H9 (cell line): ENCODE measurements at regions not wholly inside any gene's neighbourhood (a gene's known extent, or its start where the extent isn't known, plus 50 kb on each side); places are given as distances from the start of the nearest gene placed in this dataset.

ENCODE experiments used
- DNase-seq: peaks from one replicate; pipeline ENCODE4 v3.0.0-alpha.2; 2017
- H2AFZ ChIP-seq: one replicate; pipeline ENCODE4 v1.6.1; 2013; ENCODE audit warnings: mild to moderate bottlenecking, low read length, control low read depth, moderate library complexity
- H2AK5ac ChIP-seq: 2 replicates; pipeline ENCODE4 v1.6.1; 2013; ENCODE audit warnings: low read length, control low read depth, mixed read lengths; ENCODE audit not compliant: insufficient read length
- H2BK120ac ChIP-seq: one replicate; pipeline ENCODE4 v1.6.1; 2013; ENCODE audit warnings: low read depth, mild to moderate bottlenecking, low read length, control low read depth, inconsistent platforms; ENCODE audit not compliant: poor library complexity, severe bottlenecking
- H2BK12ac ChIP-seq: 2 replicates; pipeline ENCODE4 v1.6.1; 2013; ENCODE audit warnings: low read length, control low read depth, mixed read lengths, low read depth; ENCODE audit not compliant: insufficient read length
- H2BK15ac ChIP-seq: 2 replicates; pipeline ENCODE4 v1.6.1; 2013; ENCODE audit warnings: low read depth, low read length, control low read depth
- H2BK20ac ChIP-seq: one replicate; pipeline ENCODE4 v1.6.1; 2013; ENCODE audit warnings: low read depth, mild to moderate bottlenecking, low read length, control low read depth, inconsistent platforms; ENCODE audit not compliant: poor library complexity, severe bottlenecking
- H2BK5ac ChIP-seq: 2 replicates; pipeline ENCODE4 v1.6.1; 2013; ENCODE audit warnings: low read length, control low read depth, mixed read lengths; ENCODE audit not compliant: insufficient read length
- H3K14ac ChIP-seq: 2 replicates; pipeline ENCODE4 v1.6.1; 2013; ENCODE audit warnings: low read length, control low read depth; ENCODE audit not compliant: insufficient read depth
- H3K18ac ChIP-seq: 2 replicates; pipeline ENCODE4 v1.6.1; 2013; ENCODE audit warnings: low read depth, mild to moderate bottlenecking, mixed read lengths, low read length, control low read depth; ENCODE audit not compliant: insufficient read length
- H3K23ac ChIP-seq: 2 replicates; pipeline ENCODE4 v1.6.1; 2013; ENCODE audit warnings: low read length, control low read depth, mixed read lengths, low read depth; ENCODE audit not compliant: insufficient read length
- H3K23me2 ChIP-seq: 2 replicates; pipeline ENCODE4 v1.6.1; 2013; ENCODE audit warnings: low read depth, mild to moderate bottlenecking, mixed read lengths, low read length, control low read depth; ENCODE audit not compliant: insufficient read length, poor library complexity, severe bottlenecking
- H3K27ac ChIP-seq: 2 replicates; pipeline ENCODE4 v1.5.1; 2013; ENCODE audit warnings: low read length, control low read depth, mixed read lengths, low read depth; ENCODE audit not compliant: insufficient read length
- H3K27me3 ChIP-seq: 2 replicates; pipeline ENCODE4 v1.6.1; 2013; ENCODE audit warnings: low read length, control low read depth, inconsistent platforms; ENCODE audit not compliant: insufficient read depth
- H3K4ac ChIP-seq: 2 replicates; pipeline ENCODE4 v1.6.1; 2013; ENCODE audit warnings: low read depth, mild to moderate bottlenecking, control low read depth, inconsistent platforms, low read length, moderate library complexity
- H3K4me1 ChIP-seq: 2 replicates; pipeline ENCODE4 v1.6.1; 2013; ENCODE audit warnings: low read length, control low read depth, inconsistent platforms; ENCODE audit not compliant: insufficient read depth
- H3K4me2 ChIP-seq: 2 replicates; pipeline ENCODE4 v1.6.1; 2013; ENCODE audit warnings: low read length, control low read depth, mixed read lengths; ENCODE audit not compliant: insufficient read length, insufficient read depth
- H3K56ac ChIP-seq: 2 replicates; pipeline ENCODE4 v1.6.1; 2013; ENCODE audit warnings: low read depth, mild to moderate bottlenecking, mixed read lengths, low read length, control low read depth; ENCODE audit not compliant: insufficient read length
- H3K79me1 ChIP-seq: 2 replicates; pipeline ENCODE4 v1.6.1; 2013; ENCODE audit warnings: low read depth, mild to moderate bottlenecking, moderate library complexity, low read length, control low read depth, inconsistent platforms; ENCODE audit not compliant: insufficient read depth, poor library complexity, severe bottlenecking
- H3K79me2 ChIP-seq: 2 replicates; pipeline ENCODE4 v1.6.1; 2013; ENCODE audit warnings: low read length, control low read depth, inconsistent platforms; ENCODE audit not compliant: insufficient read depth
- H3K9ac ChIP-seq: 2 replicates; pipeline ENCODE4 v1.6.1; 2013; ENCODE audit warnings: low read length, control low read depth, mixed read lengths; ENCODE audit not compliant: insufficient read length; ENCODE audit errors: extremely low read depth
- H3K9me3 ChIP-seq: one replicate; pipeline ENCODE4 v1.6.1; 2013; ENCODE audit warnings: low read depth, low read length, inconsistent platforms; ENCODE audit not compliant: control insufficient read depth
- H3T11ph ChIP-seq: one replicate; pipeline ENCODE4 v1.6.1; 2013; ENCODE audit warnings: mild to moderate bottlenecking, low read length, control low read depth, inconsistent platforms
- H4K20me1 ChIP-seq: one replicate; pipeline ENCODE4 v1.6.1; 2013; ENCODE audit not compliant: control insufficient read depth, insufficient read length, insufficient read depth
- H4K5ac ChIP-seq: 2 replicates; pipeline ENCODE4 v1.6.1; 2013; ENCODE audit warnings: low read depth, mild to moderate bottlenecking, mixed read lengths, low read length, control low read depth; ENCODE audit not compliant: insufficient read length
- H4K8ac ChIP-seq: replicated peaks from 2 replicates; pipeline ENCODE4 v1.6.1; 2013; ENCODE audit warnings: low read length, control low read depth, mixed read lengths, low read depth; ENCODE audit not compliant: insufficient read length
- H4K91ac ChIP-seq: 2 replicates; pipeline ENCODE4 v1.6.1; 2013; ENCODE audit warnings: low read depth, mild to moderate bottlenecking, moderate library complexity, mixed read lengths, low read length, control low read depth; ENCODE audit not compliant: insufficient read length
- H3K27ac Mint-ChIP-seq, 3 experiments: 2 replicates in 2 of 3; 3 replicates in 1 of 3; pipeline ENCODE4 v1.8.0; 2020 to 2021; ENCODE audit warnings: mixed read lengths in 3 of 3, mild to moderate bottlenecking in 1 of 3, moderate library complexity in 1 of 3
- H3K27me3 Mint-ChIP-seq: 2 replicates; pipeline ENCODE4 v1.8.0; 2021; ENCODE audit warnings: low read depth, mild to moderate bottlenecking, moderate library complexity, mixed read lengths
- H3K36me3 Mint-ChIP-seq, 3 experiments: 2 replicates in 2 of 3; 3 replicates in 1 of 3; pipeline ENCODE4 v1.8.0; 2020 to 2021; ENCODE audit warnings: low read depth in 3 of 3, mixed read lengths in 3 of 3; ENCODE audit not compliant: insufficient read depth in 1 of 3
- H3K4me1 Mint-ChIP-seq, 2 experiments: 2 replicates each; pipeline ENCODE4 v1.8.0; 2020; ENCODE audit warnings: mixed read lengths in 2 of 2
- H3K4me3 Mint-ChIP-seq, 2 experiments: 2 replicates in 1 of 2; 3 replicates in 1 of 2; pipeline ENCODE4 v1.8.0; 2020 to 2021; ENCODE audit warnings: mild to moderate bottlenecking in 2 of 2, mixed read lengths in 2 of 2, moderate library complexity in 1 of 2
- H3K9me3 Mint-ChIP-seq, 2 experiments: 2 replicates in 1 of 2; 3 replicates in 1 of 2; pipeline ENCODE4 v1.8.0; 2020; ENCODE audit warnings: mild to moderate bottlenecking in 2 of 2, mixed read lengths in 2 of 2, moderate library complexity in 1 of 2
- CTCF ChIP-seq: fragments of 200-600 bp; sonication (generic); conservative IDR thresholded peaks from 3 replicates; pipeline ENCODE4 v1.8.0; 2021; ENCODE audit warnings: antibody characterized with exemption, mild to moderate bottlenecking
- WGBS: extraction: QIAGEN DNeasy Blood & Tissue Kit; methylation state at CpG from one replicate; pipeline ENCODE4 v1.1.7; 2013; ENCODE audit warnings: missing lambda C conversion rate, low lambda C conversion rate, mixed read lengths; ENCODE audit not compliant: insufficient read length; ENCODE audit errors: extremely low coverage; 5-methylcytosine and 5-hydroxymethylcytosine counted together

- no peak overlapping the region for H4K8ac ChIP-seq
- H2BK12ac ChIP-seq, result no peak overlapping the region
- no peak overlapping the region for H3K27ac Mint-ChIP-seq
- H3T11ph ChIP-seq, result no peak overlapping the region
- WGBS, result no CpG with 5 or more reads among the region's 1 CpG
- H3K79me1 ChIP-seq, result no peaks in the 10 kb centered on the region
- H2BK5ac ChIP-seq, result no peak overlapping the region
- H3K4me1 Mint-ChIP-seq, result peaks cover 16 to 17% of the 10 kb centered on the region in 2 experiments
- H2AFZ ChIP-seq, result no peak overlapping the region
- no peaks in the 10 kb centered on the region for H3K23me2 ChIP-seq
- H3K56ac ChIP-seq, result no peak overlapping the region
- H3K36me3 Mint-ChIP-seq, result 0 out of 7 replicates have a peak, but pooled peaks cover 0 to 3% (median 0%) of the 10 kb centered on the region in 3 experiments
- no peaks in the 10 kb centered on the region for H3K9me3 Mint-ChIP-seq
- no peak overlapping the region for H3K4me2 ChIP-seq
- H3K79me2 ChIP-seq, result no peaks in the 10 kb centered on the region
- H3K9ac ChIP-seq, result no peak overlapping the region
- no peak overlapping the region for H3K27ac ChIP-seq
- no peaks in the 10 kb centered on the region for H3K27me3 ChIP-seq
- no peak overlapping the region for H4K91ac ChIP-seq
- H3K14ac ChIP-seq, result no peak overlapping the region
- no peak overlapping the region for H4K5ac ChIP-seq
- H3K4me1 ChIP-seq, result no peaks in the 10 kb centered on the region; the same call in 1 of the 2 replicates
- no peak overlapping the region for H2BK15ac ChIP-seq
- H3K18ac ChIP-seq, result no peak overlapping the region
- no peak for TF ChIP-seq CTCF
- H3K9me3 ChIP-seq, result no peaks in the 10 kb centered on the region
- no peak overlapping the region for H2BK20ac ChIP-seq
- no peak overlapping the region for H2BK120ac ChIP-seq
- H3K4ac ChIP-seq, result no peak overlapping the region
- H3K23ac ChIP-seq, result no peak overlapping the region
- H3K27me3 Mint-ChIP-seq, result no peaks in the 10 kb centered on the region
- no peaks in the 10 kb centered on the region for H4K20me1 ChIP-seq
- no peak overlapping the region for H3K4me3 Mint-ChIP-seq
- H2AK5ac ChIP-seq, result no peak overlapping the region
- DNase-seq, result no peak
Observed at GRCh38 chr10:8923096-8923495, 868.6 kb downstream of the GATA3 start.
